ENCODE measurements at regions not wholly inside any gene's neighbourhood (a gene's known extent, or its start where the extent isn't known, plus 50 kb on each side); places are given as distances from the start of the nearest gene placed in this dataset.
"Not testable (repeated sequence)": the region's sequence is repeated elsewhere in the genome, so short reads cannot be mapped to it uniquely, and the experiment has no call there.

GRCh38 chr12:83313322-83313721 is 626.6 kb downstream of the TMTC2 start:
- TF ChIP-seq CTCF (IDR thresholded peaks at IDR 0.05; ENCODE audit: borderline replicate concordance, control extremely low read depth, extremely low read depth, insufficient read depth, missing control alignments), result no peak
- no peak for DNase-seq (ENCODE audit: low spot score)
- in situ Hi-C loops (cut with MboI; ENCODE audit: low sequenced_read_pairs, unreplicated experiment), result no loop called here

DNA sequence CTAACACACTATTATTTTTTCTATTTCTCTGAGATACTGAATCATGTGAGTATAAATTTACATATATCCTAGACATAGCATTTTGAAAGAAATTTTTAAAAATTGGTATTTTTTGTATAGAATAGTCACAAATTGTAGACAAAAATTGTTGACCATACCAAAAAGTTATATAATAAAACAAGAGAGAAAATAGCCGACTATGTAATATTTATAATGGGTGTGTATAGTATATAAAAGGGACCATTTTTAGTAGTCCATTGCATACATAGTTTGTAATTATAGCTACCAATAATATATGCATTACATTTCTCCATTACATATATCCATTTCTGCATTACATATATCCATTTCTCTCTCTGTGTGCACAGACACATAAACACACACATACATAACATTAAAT is 590.2 kb downstream of the TMTC2 start:
- no peak for DNase-seq (ENCODE audit: low spot score)
- in situ Hi-C loops (cut with MboI; ENCODE audit: low sequenced_read_pairs, unreplicated experiment), result no loop called here
- no peak for TF ChIP-seq CTCF (IDR thresholded peaks at IDR 0.05; ENCODE audit: borderline replicate concordance, control extremely low read depth, extremely low read depth, insufficient read depth, missing control alignments)

DNA sequence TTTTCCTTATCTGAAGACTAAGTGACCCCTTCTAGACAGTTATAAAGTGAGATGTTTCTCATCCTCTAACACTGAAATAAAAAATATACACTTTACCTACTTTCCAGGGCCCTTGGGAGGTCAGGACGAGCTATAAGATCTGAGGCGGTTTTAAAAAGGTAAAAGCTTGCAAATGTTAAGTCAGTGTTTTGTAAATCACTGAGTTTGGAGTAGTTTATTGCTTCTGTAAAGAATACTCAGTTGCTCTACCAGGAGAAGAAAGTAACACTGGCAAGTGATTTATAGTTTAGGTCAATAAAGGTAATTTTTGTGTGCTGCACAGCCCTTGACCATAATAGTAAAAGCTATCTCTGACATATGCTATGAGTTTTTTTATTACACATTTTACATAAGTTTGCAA is 584.5 kb downstream of the TMTC2 start:
- no peak for TF ChIP-seq CTCF (IDR thresholded peaks at IDR 0.05; ENCODE audit: borderline replicate concordance, control extremely low read depth, extremely low read depth, insufficient read depth, missing control alignments)
- in situ Hi-C loops (cut with MboI; ENCODE audit: low sequenced_read_pairs, unreplicated experiment), result no loop called here
- no peak for DNase-seq (ENCODE audit: low spot score)

DNA sequence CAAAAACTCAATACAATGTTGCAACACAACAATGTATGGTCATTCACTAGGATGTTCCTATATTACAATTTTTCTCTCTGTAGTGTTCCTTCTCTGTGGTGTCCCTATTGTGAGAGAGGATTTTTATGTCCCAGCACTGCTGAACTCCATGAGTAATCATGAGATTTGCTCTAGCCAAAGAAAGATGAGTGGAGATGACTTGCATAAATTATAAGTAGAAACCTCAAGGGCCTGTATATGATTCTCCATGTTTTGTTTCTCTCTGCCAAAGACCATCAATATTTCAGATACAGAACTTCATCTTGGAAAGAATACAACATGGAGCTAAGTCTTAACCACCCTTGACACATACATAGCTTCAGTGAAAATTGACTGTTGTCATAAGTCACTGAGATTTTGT is 579.1 kb downstream of the TMTC2 start:
- in situ Hi-C loops (cut with MboI; ENCODE audit: low sequenced_read_pairs, unreplicated experiment), result no loop called here
- TF ChIP-seq CTCF (IDR thresholded peaks at IDR 0.05; ENCODE audit: borderline replicate concordance, control extremely low read depth, extremely low read depth, insufficient read depth, missing control alignments), result no peak
- DNase-seq (ENCODE audit: low spot score), result no peak

DNA sequence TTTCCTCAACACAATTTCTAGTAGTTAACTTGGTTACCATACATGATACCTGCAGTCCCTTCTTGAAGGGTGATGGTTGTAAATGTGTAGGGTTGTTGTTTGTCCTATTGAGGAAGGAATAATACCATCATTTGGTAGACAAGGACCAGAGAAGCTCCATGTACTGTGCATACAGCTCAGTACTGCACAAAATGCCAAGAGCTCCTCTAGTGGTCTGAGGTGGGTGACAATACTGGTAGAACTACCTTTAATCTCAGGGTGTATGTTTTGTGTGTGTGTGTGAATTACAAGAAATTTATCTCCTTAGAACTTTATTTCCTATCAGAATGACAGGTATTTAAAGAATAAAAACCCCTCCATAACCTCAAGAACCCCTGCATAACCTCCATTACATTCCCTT is 575.3 kb downstream of the TMTC2 start:
- in situ Hi-C loops (cut with MboI; ENCODE audit: low sequenced_read_pairs, unreplicated experiment), result no loop called here
- no peak for DNase-seq (ENCODE audit: low spot score)
- no peak for TF ChIP-seq CTCF (IDR thresholded peaks at IDR 0.05; ENCODE audit: borderline replicate concordance, control extremely low read depth, extremely low read depth, insufficient read depth, missing control alignments)

DNA sequence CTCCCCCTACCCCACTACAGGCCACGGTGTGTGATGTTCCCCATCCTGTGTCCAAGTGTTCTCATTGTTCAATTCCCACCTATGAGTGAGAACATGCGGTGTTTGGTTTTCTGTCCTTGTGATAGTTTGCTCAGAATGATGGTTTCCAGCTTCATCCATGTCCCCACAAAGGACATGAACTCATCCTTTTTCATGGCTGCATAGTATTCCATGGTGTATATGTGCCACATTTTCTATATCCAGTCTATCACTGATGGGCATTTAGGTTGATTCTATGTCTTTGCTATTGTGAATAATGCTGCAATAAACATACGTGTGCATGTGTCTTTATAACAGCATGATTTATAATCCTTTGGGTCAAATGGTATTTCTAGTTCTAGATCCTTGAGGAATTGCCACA is 573.4 kb downstream of the TMTC2 start:
- DNase-seq (ENCODE audit: low spot score); in situ Hi-C loops (cut with MboI; ENCODE audit: low sequenced_read_pairs, unreplicated experiment): not testable (repeated sequence)

- in situ Hi-C loops (cut with MboI; ENCODE audit: low sequenced_read_pairs, unreplicated experiment), result no loop called here
- no peak for TF ChIP-seq CTCF (IDR thresholded peaks at IDR 0.05; ENCODE audit: borderline replicate concordance, control extremely low read depth, extremely low read depth, insufficient read depth, missing control alignments)
- DNase-seq (ENCODE audit: low spot score), result no peak
Observed at GRCh38 chr12:83257726-83258125, 571.0 kb downstream of the TMTC2 start.
